ENCODE measurements at regions not wholly inside any gene's neighbourhood (a gene's known extent, or its start where the extent isn't known, plus 50 kb on each side); places are given as distances from the start of the nearest gene placed in this dataset.

DNA sequence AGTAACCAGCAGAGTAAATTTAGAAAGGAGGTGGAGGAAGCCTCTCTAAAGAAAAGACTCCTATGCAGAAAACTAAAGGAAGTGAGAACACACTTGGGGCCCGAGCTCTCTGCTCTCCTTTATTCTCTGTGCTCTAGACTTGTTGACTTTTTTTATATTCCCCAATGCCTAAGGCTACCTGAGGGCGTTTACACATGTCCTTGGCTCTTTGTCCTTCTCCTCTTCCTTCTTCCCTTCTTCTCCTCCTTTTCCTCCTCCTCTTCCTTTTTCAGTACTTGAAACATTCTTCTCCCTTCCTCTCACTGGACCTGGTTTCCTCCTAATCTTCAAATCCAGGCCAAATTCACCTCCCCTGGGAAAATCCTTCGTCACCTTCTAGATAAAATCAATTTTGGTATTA is 256.4 kb upstream of the TRPC7 start:
- TF ChIP-seq EZH2 (optimal IDR thresholded peaks at IDR 0.05; ENCODE audit: low read depth, low read length) = no peak
- TF ChIP-seq CTCF (IDR thresholded peaks at IDR 0.05; ENCODE audit: low read length) = no peak
